Liver (tissue), 8 donors: ENCODE measurements at regions not wholly inside any gene's neighbourhood (a gene's known extent, or its start where the extent isn't known, plus 50 kb on each side); places are given as distances from the start of the nearest gene placed in this dataset.

Experiments used
- DNase-seq: peaks from one replicate; pipeline ENCODE4 v3.0.0-alpha.2; 2017; ENCODE audit warnings: low spot score
- H3K27ac ChIP-seq, 2 donors: one replicate each; pipeline ENCODE4 v1.7.0; 2013; ENCODE audit warnings: inconsistent platforms in 2 of 2, low read length in 2 of 2, control low read depth in 1 of 2, low read depth in 1 of 2, mild to moderate bottlenecking in 1 of 2
- H3K27me3 ChIP-seq, 4 donors: one replicate each; pipeline versions ENCODE4 v1.6.1 to v1.7.0; 2013; ENCODE audit warnings: low read length in 3 of 4, inconsistent platforms in 1 of 4, mild to moderate bottlenecking in 1 of 4, moderate library complexity in 1 of 4; ENCODE audit not compliant: control insufficient read depth in 4 of 4, insufficient read depth in 4 of 4
- H3K36me3 ChIP-seq, 4 donors: one replicate each; pipeline versions ENCODE4 v1.6.1 to v1.7.0; 2013; ENCODE audit warnings: low read length in 3 of 4, mild to moderate bottlenecking in 3 of 4, low read depth in 1 of 4, moderate library complexity in 1 of 4; ENCODE audit not compliant: control insufficient read depth in 4 of 4, insufficient read depth in 3 of 4
- H3K4me1 ChIP-seq, 4 donors: one replicate each; pipeline versions ENCODE4 v1.6.1 to v1.7.0; 2013; ENCODE audit warnings: low read length in 3 of 4, mild to moderate bottlenecking in 3 of 4, moderate library complexity in 1 of 4; ENCODE audit not compliant: control insufficient read depth in 4 of 4, insufficient read depth in 4 of 4
- H3K4me3 ChIP-seq, 3 donors: one replicate each; pipeline versions ENCODE4 v1.6.1 to v1.7.0; 2013; ENCODE audit warnings: low read length in 3 of 3, control low read depth in 1 of 3, low read depth in 1 of 3, mild to moderate bottlenecking in 1 of 3
- H3K9ac ChIP-seq, 2 donors: one replicate each; pipeline ENCODE4 v1.7.0; 2013; ENCODE audit warnings: low read length in 2 of 2, mild to moderate bottlenecking in 2 of 2, moderate library complexity in 2 of 2, control low read depth in 1 of 2, low read depth in 1 of 2
- H3K9me3 ChIP-seq, 4 donors: one replicate each; pipeline versions ENCODE4 v1.6.1 to v1.7.0; 2013; ENCODE audit warnings: low read length in 3 of 4; ENCODE audit not compliant: control insufficient read depth in 4 of 4
- EGR1 ChIP-seq, 2 donors: IDR thresholded peaks; 2 replicates each; pipeline ENCODE4 v1.6.1; 2016 to 2018; ENCODE audit warnings: antibody characterized with exemption in 2 of 2, low read depth in 2 of 2
- FOXA1 ChIP-seq: IDR thresholded peaks from 2 replicates; pipeline ENCODE4 v1.6.1; 2016; ENCODE audit warnings: antibody characterized with exemption
- FOXA2 ChIP-seq: IDR thresholded peaks from 2 replicates; pipeline ENCODE4 v1.6.1; 2016; ENCODE audit warnings: antibody characterized with exemption
- HNF4A ChIP-seq, 2 donors: conservative IDR thresholded peaks; 2 replicates each; pipeline ENCODE4 v1.6.1; 2016; ENCODE audit warnings: antibody characterized with exemption in 2 of 2, mild to moderate bottlenecking in 2 of 2
- HNF4G ChIP-seq: IDR thresholded peaks from 2 replicates; pipeline ENCODE4 v1.6.1; 2016; ENCODE audit warnings: antibody characterized with exemption
- JUND ChIP-seq, 2 donors: IDR thresholded peaks; 2 replicates each; pipeline ENCODE4 v1.6.1; 2016; ENCODE audit warnings: antibody characterized with exemption in 2 of 2
- NR2F2 ChIP-seq: IDR thresholded peaks from 2 replicates; pipeline ENCODE4 v1.6.1; 2016; ENCODE audit warnings: antibody characterized with exemption
- RXRA ChIP-seq, 2 donors: IDR thresholded peaks; 2 replicates each; pipeline ENCODE4 v1.6.1; 2017 to 2018; ENCODE audit warnings: antibody characterized with exemption in 2 of 2, mild to moderate bottlenecking in 1 of 2
- SP1 ChIP-seq: IDR thresholded peaks from 2 replicates; pipeline ENCODE4 v1.6.1; 2018; ENCODE audit warnings: antibody characterized with exemption, mild to moderate bottlenecking
- YY1 ChIP-seq: IDR thresholded peaks from 2 replicates; pipeline ENCODE4 v1.6.1; 2016; ENCODE audit warnings: antibody characterized with exemption, mild to moderate bottlenecking
- WGBS: extraction: QIAGEN DNeasy Blood & Tissue Kit; methylation state at CpG from one replicate; pipeline ENCODE4 v1.1.7; 2013; 5-methylcytosine and 5-hydroxymethylcytosine counted together
- TF ChIP-seq, protein P1 (sequence below): IDR thresholded peaks from 2 replicates; pipeline ENCODE4 v1.6.1; 2016; ENCODE audit warnings: antibody characterized with exemption, mild to moderate bottlenecking
- TF ChIP-seq, protein P2 (sequence below): fragments of 150-350 bp; IDR thresholded peaks from 2 replicates; pipeline ENCODE4 v1.5.1; 2017; ENCODE audit warnings: improper control_type of control experiment, low read depth, low read length; ENCODE audit not compliant: missing input control
- TF ChIP-seq, protein P3 (sequence below): IDR thresholded peaks from 2 replicates; pipeline ENCODE4 v1.6.1; 2016; ENCODE audit warnings: antibody characterized with exemption
- TF ChIP-seq, protein P4 (sequence below): IDR thresholded peaks from 2 replicates; pipeline ENCODE4 v1.6.1; 2016; ENCODE audit warnings: antibody characterized with exemption
- TF ChIP-seq, protein P5 (sequence below): IDR thresholded peaks from 2 replicates; pipeline ENCODE4 v1.6.1; 2016; ENCODE audit warnings: antibody characterized with exemption
- donor health status: healthy.
- donor health status: healthy.
- donor health status: healthy.
- donor health status: healthy.
- donor health status: healthy.

DNA sequence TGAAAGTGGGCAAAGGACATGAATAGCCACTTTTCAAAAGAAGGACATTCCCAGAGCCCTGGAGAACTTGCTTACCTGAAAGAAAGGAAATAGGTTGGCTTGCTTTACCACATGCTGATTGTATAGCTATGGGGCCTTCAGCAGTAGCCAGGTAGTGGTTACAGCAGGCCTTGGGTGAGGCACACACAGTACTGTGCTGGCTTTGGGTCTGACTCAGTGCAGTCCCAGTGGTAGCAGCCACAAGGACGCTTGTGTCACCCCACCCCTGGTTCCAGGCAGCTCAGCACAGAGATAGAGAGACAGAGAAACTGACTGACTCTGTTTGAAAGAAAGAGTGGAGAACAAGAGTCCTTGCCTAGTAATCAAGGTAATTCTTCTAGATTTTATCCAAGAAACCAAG is 201.0 kb upstream of the EYS start (continued):
- TF ChIP-seq, protein P1, sequence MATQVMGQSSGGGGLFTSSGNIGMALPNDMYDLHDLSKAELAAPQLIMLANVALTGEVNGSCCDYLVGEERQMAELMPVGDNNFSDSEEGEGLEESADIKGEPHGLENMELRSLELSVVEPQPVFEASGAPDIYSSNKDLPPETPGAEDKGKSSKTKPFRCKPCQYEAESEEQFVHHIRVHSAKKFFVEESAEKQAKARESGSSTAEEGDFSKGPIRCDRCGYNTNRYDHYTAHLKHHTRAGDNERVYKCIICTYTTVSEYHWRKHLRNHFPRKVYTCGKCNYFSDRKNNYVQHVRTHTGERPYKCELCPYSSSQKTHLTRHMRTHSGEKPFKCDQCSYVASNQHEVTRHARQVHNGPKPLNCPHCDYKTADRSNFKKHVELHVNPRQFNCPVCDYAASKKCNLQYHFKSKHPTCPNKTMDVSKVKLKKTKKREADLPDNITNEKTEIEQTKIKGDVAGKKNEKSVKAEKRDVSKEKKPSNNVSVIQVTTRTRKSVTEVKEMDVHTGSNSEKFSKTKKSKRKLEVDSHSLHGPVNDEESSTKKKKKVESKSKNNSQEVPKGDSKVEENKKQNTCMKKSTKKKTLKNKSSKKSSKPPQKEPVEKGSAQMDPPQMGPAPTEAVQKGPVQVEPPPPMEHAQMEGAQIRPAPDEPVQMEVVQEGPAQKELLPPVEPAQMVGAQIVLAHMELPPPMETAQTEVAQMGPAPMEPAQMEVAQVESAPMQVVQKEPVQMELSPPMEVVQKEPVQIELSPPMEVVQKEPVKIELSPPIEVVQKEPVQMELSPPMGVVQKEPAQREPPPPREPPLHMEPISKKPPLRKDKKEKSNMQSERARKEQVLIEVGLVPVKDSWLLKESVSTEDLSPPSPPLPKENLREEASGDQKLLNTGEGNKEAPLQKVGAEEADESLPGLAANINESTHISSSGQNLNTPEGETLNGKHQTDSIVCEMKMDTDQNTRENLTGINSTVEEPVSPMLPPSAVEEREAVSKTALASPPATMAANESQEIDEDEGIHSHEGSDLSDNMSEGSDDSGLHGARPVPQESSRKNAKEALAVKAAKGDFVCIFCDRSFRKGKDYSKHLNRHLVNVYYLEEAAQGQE = no peak
- TF ChIP-seq JUND (IDR thresholded peaks at IDR 0.05) = no peak
- TF ChIP-seq HNF4A (conservative IDR thresholded peaks at IDR 0.05) = no peak

DNA sequence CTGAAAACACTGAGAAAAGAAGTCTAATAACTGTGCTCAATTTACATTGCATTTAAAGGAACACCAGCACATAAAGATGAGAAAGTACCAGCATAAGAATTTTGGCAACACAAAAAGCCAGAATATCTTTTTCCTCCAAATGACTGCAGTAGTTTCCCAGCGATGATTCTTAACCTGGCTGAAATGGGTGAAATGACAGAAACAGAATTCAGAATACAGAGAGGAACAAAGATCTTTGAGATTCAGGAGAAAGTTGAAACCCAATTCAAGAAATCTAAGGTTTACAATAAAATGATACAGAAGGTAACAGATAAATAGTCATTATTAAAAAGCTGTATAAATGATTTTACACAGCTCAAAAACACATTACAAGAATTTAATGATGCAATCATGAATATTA is 197.0 kb upstream of the EYS start:
- Histone ChIP-seq H3K9me3 (no peaks in the 10 kb centered on the region), H3K36me3 (no peaks in the 10 kb centered on the region), H3K4me1 (no peaks in the 10 kb centered on the region), H3K27ac (no peak overlapping the region), H3K9ac (no peak overlapping the region), H3K4me3 (no peak overlapping the region), H3K27me3 (no peaks in the 10 kb centered on the region)
- no peak for DNase-seq
- TF ChIP-seq JUND (IDR thresholded peaks at IDR 0.05) (no peak), NR2F2 (no peak), FOXA1 (no peak), HNF4G (no peak), HNF4A (conservative IDR thresholded peaks at IDR 0.05) (no peak)
- TF ChIP-seq, protein P2, sequence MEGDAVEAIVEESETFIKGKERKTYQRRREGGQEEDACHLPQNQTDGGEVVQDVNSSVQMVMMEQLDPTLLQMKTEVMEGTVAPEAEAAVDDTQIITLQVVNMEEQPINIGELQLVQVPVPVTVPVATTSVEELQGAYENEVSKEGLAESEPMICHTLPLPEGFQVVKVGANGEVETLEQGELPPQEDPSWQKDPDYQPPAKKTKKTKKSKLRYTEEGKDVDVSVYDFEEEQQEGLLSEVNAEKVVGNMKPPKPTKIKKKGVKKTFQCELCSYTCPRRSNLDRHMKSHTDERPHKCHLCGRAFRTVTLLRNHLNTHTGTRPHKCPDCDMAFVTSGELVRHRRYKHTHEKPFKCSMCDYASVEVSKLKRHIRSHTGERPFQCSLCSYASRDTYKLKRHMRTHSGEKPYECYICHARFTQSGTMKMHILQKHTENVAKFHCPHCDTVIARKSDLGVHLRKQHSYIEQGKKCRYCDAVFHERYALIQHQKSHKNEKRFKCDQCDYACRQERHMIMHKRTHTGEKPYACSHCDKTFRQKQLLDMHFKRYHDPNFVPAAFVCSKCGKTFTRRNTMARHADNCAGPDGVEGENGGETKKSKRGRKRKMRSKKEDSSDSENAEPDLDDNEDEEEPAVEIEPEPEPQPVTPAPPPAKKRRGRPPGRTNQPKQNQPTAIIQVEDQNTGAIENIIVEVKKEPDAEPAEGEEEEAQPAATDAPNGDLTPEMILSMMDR = no peak
- TF ChIP-seq, protein P3, sequence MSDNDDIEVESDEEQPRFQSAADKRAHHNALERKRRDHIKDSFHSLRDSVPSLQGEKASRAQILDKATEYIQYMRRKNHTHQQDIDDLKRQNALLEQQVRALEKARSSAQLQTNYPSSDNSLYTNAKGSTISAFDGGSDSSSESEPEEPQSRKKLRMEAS = no peak
- 72% methylated on average over 1 of the region's 1 CpG for WGBS

DNA sequence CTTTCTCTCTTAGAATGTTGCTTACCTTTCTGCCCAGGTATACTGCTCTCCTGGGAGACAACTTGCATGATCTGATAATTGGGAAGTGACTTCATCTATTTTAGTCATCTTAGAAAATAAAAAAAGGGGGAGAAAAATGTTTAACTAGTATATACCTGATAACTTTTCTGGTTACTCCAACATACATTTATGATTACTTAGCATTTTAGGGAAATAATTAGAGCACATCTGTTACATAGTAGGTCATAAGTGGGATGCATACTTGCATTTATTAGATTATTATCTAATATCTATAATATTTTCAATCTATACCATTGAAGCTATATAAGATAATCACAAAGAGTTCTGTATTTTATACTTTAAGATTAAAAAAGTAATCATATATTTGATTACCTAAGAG is 193.9 kb upstream of the EYS start:
- Histone ChIP-seq H3K9me3 (no peaks in the 10 kb centered on the region), H3K4me1 (no peaks in the 10 kb centered on the region), H3K36me3 (no peaks in the 10 kb centered on the region), H3K9ac (no peak overlapping the region), H3K27ac (no peak overlapping the region), H3K4me3 (no peak overlapping the region), H3K27me3 (no peaks in the 10 kb centered on the region)
- no peak for DNase-seq
- TF ChIP-seq FOXA2 (no peak), JUND (IDR thresholded peaks at IDR 0.05) (no peak), EGR1 (IDR thresholded peaks at IDR 0.05; ENCODE audit: low read depth in 2 of 2) (no peak), NR2F2 (no peak), HNF4A (conservative IDR thresholded peaks at IDR 0.05) (no peak), RXRA (IDR thresholded peaks at IDR 0.05) (no peak), FOXA1 (no peak), YY1 (no peak), SP1 (no peak)
- TF ChIP-seq, protein P2 = no peak
- TF ChIP-seq, protein P1 = no peak
- TF ChIP-seq, protein P3 = no peak
- TF ChIP-seq, protein P4, sequence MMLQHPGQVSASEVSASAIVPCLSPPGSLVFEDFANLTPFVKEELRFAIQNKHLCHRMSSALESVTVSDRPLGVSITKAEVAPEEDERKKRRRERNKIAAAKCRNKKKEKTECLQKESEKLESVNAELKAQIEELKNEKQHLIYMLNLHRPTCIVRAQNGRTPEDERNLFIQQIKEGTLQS = no peak
- TF ChIP-seq, protein P5, sequence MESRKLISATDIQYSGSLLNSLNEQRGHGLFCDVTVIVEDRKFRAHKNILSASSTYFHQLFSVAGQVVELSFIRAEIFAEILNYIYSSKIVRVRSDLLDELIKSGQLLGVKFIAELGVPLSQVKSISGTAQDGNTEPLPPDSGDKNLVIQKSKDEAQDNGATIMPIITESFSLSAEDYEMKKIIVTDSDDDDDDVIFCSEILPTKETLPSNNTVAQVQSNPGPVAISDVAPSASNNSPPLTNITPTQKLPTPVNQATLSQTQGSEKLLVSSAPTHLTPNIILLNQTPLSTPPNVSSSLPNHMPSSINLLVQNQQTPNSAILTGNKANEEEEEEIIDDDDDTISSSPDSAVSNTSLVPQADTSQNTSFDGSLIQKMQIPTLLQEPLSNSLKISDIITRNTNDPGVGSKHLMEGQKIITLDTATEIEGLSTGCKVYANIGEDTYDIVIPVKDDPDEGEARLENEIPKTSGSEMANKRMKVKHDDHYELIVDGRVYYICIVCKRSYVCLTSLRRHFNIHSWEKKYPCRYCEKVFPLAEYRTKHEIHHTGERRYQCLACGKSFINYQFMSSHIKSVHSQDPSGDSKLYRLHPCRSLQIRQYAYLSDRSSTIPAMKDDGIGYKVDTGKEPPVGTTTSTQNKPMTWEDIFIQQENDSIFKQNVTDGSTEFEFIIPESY = no peak
